T47D (cell line): ENCODE measurements at regions not wholly inside any gene's neighbourhood (a gene's known extent, or its start where the extent isn't known, plus 50 kb on each side); places are given as distances from the start of the nearest gene placed in this dataset.
"Not testable (repeated sequence)": the region's sequence is repeated elsewhere in the genome, so short reads cannot be mapped to it uniquely, and the experiment has no call there.

Experiments used
- DNase-seq, 2 experiments: peaks; one replicate each; pipeline versions ENCODE4 v3.0.0 to v3.0.0-alpha.2; 2011 to 2012; ENCODE audit warnings: low read depth in 1 of 2, low spot score in 1 of 2
- JUND ChIP-seq: IDR thresholded peaks from 2 replicates; pipeline ENCODE4 v1.6.1; 2012; ENCODE audit warnings: low read depth
- in situ Hi-C: cut with HindIII; loops from 2 replicates; pipeline ENCODE4 v1.10.0; 2016; ENCODE audit warnings: low sequenced_read_pairs, low pct_unique_long_range_greater_than_20kb

GRCh38 chr13:69279213-69279612, 828.4 kb upstream of the ATXN8OS start:
- no peak for DNase-seq
- TF ChIP-seq JUND, result no peak
- in situ Hi-C loops, result no loop called here

DNA sequence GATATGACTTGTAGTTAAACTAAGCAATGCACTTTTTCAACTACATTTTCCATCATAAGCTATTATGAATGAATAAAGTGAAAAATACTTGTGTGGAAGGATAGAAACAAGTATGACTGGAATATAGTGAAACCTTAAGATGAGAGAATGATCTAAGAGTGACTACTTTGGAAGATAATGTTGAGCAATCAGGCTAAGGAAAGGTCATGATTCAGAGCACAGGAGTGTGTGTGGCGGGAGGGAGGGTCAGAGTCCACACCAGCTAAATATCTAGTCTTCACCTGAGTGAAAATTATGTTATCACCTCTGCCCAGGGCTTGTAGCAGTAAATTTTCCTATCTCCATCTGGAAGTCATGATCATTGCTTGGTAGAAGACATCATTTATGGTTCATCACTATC, 833.4 kb upstream of the ATXN8OS start:
- TF ChIP-seq JUND, result no peak
- in situ Hi-C loops, result no loop called here
- DNase-seq, result no peak

GRCh38 chr13:69264362-69265334, 843.0 kb upstream of the ATXN8OS start:
- in situ Hi-C loops, result no loop called here
- TF ChIP-seq JUND, result no peak
- peak in 1 of 2 experiments; percentile 88 for DNase-seq

- in situ Hi-C loops, result no loop called here
- peak in 1 of 2 experiments; percentile 61 for DNase-seq
Observed at GRCh38 chr13:69243366-69243765, 864.3 kb upstream of the ATXN8OS start.

DNA sequence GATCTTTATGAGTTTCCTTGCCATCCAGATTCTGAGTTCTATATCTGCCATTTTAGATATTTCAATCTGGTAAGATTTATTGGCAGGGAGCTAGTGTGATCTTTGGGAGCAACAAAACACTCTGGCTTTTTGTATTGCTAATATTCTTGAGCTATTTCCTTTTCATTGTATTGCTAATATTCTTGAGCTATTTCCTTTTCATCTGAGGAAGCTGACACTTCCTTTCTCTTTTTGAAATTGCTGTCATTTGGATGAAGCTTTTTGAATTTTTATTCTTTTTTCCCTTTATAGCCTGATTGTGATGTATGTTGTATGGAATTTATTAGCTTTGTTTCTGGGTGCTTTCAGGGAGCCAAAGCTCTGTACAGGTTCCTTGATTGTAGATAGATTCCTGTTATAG, 873.5 kb upstream of the ATXN8OS start:
- in situ Hi-C loops, result no loop called here
- no peak for DNase-seq
- TF ChIP-seq JUND, result no peak

More at GRCh38 chr13:69243366-69243765, 864.3 kb upstream of the ATXN8OS start:
- no peak for TF ChIP-seq JUND

DNA sequence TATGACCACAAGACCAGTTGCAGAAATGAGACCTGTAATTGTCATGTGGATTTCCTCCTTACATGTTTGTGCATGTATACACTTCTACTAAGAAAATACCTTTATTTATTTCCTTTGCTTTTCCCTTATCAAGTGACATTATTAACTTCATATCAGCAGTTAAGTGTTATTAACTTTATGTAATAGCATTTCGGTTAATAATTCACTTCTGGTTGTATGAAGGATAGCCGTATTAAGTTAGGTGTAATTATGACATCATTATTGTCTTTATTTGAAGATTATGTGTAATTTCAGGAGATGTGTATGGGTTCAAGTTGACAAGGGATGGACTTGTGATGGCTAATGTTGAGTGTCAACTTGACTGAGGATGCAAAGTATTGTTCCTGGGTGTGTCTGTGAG, 881.2 kb upstream of the ATXN8OS start:
- no peak for TF ChIP-seq JUND
- in situ Hi-C loops, result no loop called here
- no peak for DNase-seq

GRCh38 chr13:69221633-69222498, 885.8 kb upstream of the ATXN8OS start:
- in situ Hi-C loops, DNase-seq: not testable (repeated sequence)

- in situ Hi-C loops, result no loop called here
- DNase-seq, result no peak
- TF ChIP-seq JUND, result no peak
Observed at GRCh38 chr13:69213396-69213795, 894.2 kb upstream of the ATXN8OS start.

DNA sequence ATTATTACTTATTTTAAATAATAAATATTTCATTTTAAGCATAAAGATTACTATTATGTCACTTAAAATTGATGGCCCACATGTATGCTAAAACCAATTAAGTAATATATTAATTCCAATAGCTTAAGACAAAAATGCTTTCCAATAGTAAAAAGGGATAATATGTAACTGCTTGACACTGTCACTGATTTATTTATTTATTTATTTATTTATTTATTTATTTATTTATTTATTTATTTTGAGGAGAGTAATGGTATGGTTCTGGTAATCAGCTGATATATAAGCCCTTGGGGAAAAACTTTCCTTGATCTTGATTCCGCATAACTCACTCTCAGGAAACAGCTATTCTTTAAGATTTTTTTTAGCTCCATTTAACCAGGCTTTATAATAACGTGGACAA, 903.0 kb upstream of the ATXN8OS start:
- DNase-seq, result no peak
- no peak for TF ChIP-seq JUND
- in situ Hi-C loops, result no loop called here

- no peak for TF ChIP-seq JUND
- in situ Hi-C loops, result no loop called here
- no peak for DNase-seq
Observed at GRCh38 chr13:69202996-69203395, 904.6 kb upstream of the ATXN8OS start.

DNA sequence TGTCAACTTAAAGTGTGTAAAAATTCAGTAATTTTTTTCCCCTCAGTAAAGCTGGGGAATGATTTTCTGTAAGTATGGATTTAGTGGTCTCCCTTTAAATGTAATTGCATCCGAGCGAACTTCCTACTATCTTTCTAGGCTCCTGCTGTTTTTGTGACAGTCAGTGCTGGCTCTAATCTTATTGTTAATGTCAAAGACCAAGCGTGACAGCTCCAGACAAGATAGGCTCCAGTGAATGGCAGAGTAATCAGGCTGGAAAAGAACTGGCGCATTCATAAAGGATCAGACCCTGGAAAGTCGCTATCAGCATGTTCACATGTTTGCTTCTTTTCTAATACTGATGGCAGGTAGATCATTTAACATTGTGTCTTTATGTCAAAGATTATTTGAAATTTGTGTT, 908.0 kb upstream of the ATXN8OS start:
- in situ Hi-C loops, result no loop called here
- no peak for TF ChIP-seq JUND
- no peak for DNase-seq

DNA sequence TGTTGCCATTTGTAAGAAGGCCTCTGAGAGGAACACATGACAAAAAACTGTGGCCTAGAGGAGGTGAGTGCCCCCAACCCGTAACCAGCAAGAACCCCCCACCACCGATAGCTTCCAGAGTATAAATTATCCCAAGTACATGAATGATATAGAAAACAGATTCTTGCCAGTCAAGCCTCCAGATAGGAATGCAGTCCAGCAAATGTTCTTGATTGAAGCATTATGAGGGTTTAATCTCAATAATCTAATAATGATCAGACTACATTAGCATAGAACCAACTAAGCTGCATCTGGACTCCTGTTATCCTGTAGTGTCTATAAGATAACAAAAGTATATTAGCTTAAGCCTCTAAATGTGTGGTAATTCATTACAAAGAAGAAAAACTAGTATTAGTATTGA, 908.9 kb upstream of the ATXN8OS start:
- no peak for TF ChIP-seq JUND
- no peak for DNase-seq
- in situ Hi-C loops, result no loop called here

DNA sequence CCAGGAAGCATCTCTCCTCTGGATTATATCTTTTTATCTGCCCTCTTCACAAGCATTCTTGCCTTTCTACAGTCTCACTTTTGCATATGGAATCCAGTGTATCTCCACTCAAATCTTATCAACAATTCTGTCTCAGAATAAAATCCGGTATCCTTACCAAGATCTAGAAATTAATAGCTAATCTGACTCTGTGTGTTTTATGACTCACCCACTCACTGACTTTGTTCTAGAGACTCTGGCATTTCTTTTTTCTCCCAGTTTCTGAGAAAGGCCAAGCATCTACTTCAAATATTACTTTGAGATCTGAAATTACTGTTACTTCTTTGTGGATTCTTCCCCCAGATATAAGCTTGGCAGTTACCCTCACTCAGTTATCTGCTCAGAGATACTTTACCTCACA, 913.5 kb upstream of the ATXN8OS start:
- in situ Hi-C loops, result no loop called here
- DNase-seq, result no peak
- no peak for TF ChIP-seq JUND
